Loucy (cell line): ENCODE measurements at regions not wholly inside any gene's neighbourhood (a gene's known extent, or its start where the extent isn't known, plus 50 kb on each side); places are given as distances from the start of the nearest gene placed in this dataset.

ENCODE experiments used
- H2AFZ ChIP-seq: fragments of 200-600 bp; sonication (generic); 2 replicates; pipeline ENCODE4 v1.6.0; 2016; ENCODE audit warnings: antibody characterized with exemption, mild to moderate bottlenecking, low read length, moderate library complexity
- H3F3A ChIP-seq: fragments of 200-600 bp; 2 replicates; pipeline ENCODE4 v1.6.0; 2016; ENCODE audit warnings: antibody characterized with exemption, low read depth, mild to moderate bottlenecking
- H3K27me3 ChIP-seq: fragments of 200-600 bp; sonication (generic); 2 replicates; pipeline ENCODE4 v1.6.1; 2014; ENCODE audit warnings: low read length, mild to moderate bottlenecking; ENCODE audit not compliant: insufficient read depth, poor library complexity, severe bottlenecking
- H3K36me3 ChIP-seq: fragments of 200-600 bp; sonication (generic); 2 replicates; pipeline ENCODE4 v1.6.1; 2016; ENCODE audit warnings: low read length; ENCODE audit not compliant: insufficient read depth
- H3K4me1 ChIP-seq: fragments of 200-600 bp; sonication (generic); 2 replicates; pipeline ENCODE4 v1.5.1; 2014; ENCODE audit warnings: low read length, mild to moderate bottlenecking; ENCODE audit not compliant: insufficient read depth, poor library complexity, severe bottlenecking
- H3K4me2 ChIP-seq: fragments of 200-600 bp; sonication (generic); 2 replicates; pipeline ENCODE4 v1.6.0; 2014; ENCODE audit warnings: antibody characterized with exemption, low read length, low read depth, mild to moderate bottlenecking; ENCODE audit not compliant: poor library complexity, severe bottlenecking
- H3K4me3 ChIP-seq: fragments of 200-600 bp; sonication (generic); 2 replicates; pipeline ENCODE4 v1.5.1; 2014; ENCODE audit warnings: low read length, mild to moderate bottlenecking, mixed read lengths; ENCODE audit not compliant: poor library complexity, severe bottlenecking
- H3K79me2 ChIP-seq: fragments of 200-600 bp; sonication (generic); 2 replicates; pipeline ENCODE4 v1.6.1; 2014; ENCODE audit warnings: low read length; ENCODE audit not compliant: insufficient read depth
- H3K9ac ChIP-seq: fragments of 200-600 bp; sonication (generic); 2 replicates; pipeline ENCODE4 v1.6.0; 2014; ENCODE audit warnings: mild to moderate bottlenecking, low read depth, low read length, moderate library complexity; ENCODE audit not compliant: poor library complexity, severe bottlenecking
- H3K9me2 ChIP-seq: fragments of 200-600 bp; sonication (generic); replicated peaks from 2 replicates; pipeline ENCODE4 v1.6.1; 2016; ENCODE audit warnings: low read depth, low read length, mixed read lengths
- H3K9me3 ChIP-seq: fragments of 200-600 bp; sonication (generic); 2 replicates; pipeline ENCODE4 v1.6.1; 2014; ENCODE audit warnings: mild to moderate bottlenecking, antibody characterized with exemption, low read length, low read depth; ENCODE audit not compliant: insufficient read depth
- H4K20me1 ChIP-seq: fragments of 200-600 bp; sonication (generic); 2 replicates; pipeline ENCODE4 v1.6.0; 2014; ENCODE audit warnings: antibody characterized with exemption, low read length, mild to moderate bottlenecking; ENCODE audit not compliant: insufficient read depth, poor library complexity, severe bottlenecking
- EZH2phosphoT487 ChIP-seq: fragments of 200-600 bp; IDR thresholded peaks from 2 replicates; pipeline ENCODE4 v1.6.1; 2018; ENCODE audit warnings: antibody characterized with exemption, mild to moderate bottlenecking, moderate library complexity, borderline replicate concordance
- TF ChIP-seq, protein P1 (sequence below): fragments of 200-600 bp; sonication (generic); conservative IDR thresholded peaks from 2 replicates; pipeline ENCODE4 v1.5.1; 2014; ENCODE audit warnings: mild to moderate bottlenecking, antibody characterized with exemption, low read length

DNA sequence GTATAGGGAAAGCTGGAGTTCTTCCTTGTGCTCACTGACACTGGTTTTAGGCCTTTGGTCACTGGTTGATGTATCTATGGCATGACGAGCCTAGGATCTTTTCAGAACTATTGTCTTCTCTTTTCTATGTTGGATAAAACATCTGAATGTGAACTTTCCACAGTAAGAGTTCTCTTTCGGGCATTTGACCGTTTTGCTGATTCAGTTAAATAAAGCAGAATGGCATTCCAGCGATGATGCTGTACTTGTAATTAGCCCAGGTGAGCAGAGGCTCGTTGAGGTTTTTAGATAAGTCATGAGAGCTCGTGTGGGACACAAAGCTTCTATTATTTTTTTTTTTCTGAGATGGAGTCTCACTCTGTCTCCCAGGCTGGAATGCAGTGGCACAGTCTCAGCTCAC is 160.2 kb upstream of the DPP6 start:
- H3K9ac ChIP-seq: no peak overlapping the region
- no peak for TF ChIP-seq EZH2phosphoT487
- TF ChIP-seq, protein P1, sequence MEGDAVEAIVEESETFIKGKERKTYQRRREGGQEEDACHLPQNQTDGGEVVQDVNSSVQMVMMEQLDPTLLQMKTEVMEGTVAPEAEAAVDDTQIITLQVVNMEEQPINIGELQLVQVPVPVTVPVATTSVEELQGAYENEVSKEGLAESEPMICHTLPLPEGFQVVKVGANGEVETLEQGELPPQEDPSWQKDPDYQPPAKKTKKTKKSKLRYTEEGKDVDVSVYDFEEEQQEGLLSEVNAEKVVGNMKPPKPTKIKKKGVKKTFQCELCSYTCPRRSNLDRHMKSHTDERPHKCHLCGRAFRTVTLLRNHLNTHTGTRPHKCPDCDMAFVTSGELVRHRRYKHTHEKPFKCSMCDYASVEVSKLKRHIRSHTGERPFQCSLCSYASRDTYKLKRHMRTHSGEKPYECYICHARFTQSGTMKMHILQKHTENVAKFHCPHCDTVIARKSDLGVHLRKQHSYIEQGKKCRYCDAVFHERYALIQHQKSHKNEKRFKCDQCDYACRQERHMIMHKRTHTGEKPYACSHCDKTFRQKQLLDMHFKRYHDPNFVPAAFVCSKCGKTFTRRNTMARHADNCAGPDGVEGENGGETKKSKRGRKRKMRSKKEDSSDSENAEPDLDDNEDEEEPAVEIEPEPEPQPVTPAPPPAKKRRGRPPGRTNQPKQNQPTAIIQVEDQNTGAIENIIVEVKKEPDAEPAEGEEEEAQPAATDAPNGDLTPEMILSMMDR: no peak
- no peaks in the 10 kb centered on the region for H3K4me1 ChIP-seq
- H3K4me2 ChIP-seq: no peak overlapping the region
- H3K9me2 ChIP-seq: no peaks in the 10 kb centered on the region
- no peaks in the 10 kb centered on the region for H4K20me1 ChIP-seq
- H3K79me2 ChIP-seq: no peaks in the 10 kb centered on the region
- H3F3A ChIP-seq: no peaks in the 10 kb centered on the region
- no peaks in the 10 kb centered on the region for H3K9me3 ChIP-seq
- no peak overlapping the region for H2AFZ ChIP-seq
- no peaks in the 10 kb centered on the region for H3K36me3 ChIP-seq
- H3K4me3 ChIP-seq: no peak overlapping the region
- H3K27me3 ChIP-seq: no peaks in the 10 kb centered on the region

DNA sequence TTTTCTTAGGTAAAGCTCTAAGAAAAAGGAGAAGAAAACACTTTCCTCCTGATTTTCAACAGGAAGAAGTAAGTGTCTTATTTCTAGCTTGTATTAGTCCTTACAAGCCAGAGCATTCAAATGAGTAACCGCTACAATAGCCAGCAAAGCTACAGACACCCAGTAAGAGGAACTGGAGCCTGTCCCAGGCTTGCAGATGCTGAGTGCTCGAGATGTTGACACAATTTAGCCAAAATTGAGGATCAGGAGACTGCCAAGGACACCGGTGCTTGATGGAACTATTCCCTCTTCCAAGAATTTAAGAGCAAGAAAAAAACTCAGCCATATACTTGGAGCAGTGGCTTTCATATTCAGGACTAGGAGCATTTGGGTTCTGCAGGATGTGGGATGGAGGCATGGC is 149.3 kb upstream of the DPP6 start:
- H3K79me2 ChIP-seq: no peaks in the 10 kb centered on the region
- H3K9me2 ChIP-seq: no peaks in the 10 kb centered on the region
- TF ChIP-seq EZH2phosphoT487: no peak
- TF ChIP-seq, protein P1: no peak
- H3K27me3 ChIP-seq: no peaks in the 10 kb centered on the region
- H3K4me1 ChIP-seq: no peaks in the 10 kb centered on the region
- H3K4me3 ChIP-seq: no peak overlapping the region
- no peak overlapping the region for H3K4me2 ChIP-seq
- H3F3A ChIP-seq: no peaks in the 10 kb centered on the region
- H3K36me3 ChIP-seq: no peaks in the 10 kb centered on the region
- H4K20me1 ChIP-seq: no peaks in the 10 kb centered on the region
- no peak overlapping the region for H3K9ac ChIP-seq
- no peaks in the 10 kb centered on the region for H3K9me3 ChIP-seq
- no peak overlapping the region for H2AFZ ChIP-seq

DNA sequence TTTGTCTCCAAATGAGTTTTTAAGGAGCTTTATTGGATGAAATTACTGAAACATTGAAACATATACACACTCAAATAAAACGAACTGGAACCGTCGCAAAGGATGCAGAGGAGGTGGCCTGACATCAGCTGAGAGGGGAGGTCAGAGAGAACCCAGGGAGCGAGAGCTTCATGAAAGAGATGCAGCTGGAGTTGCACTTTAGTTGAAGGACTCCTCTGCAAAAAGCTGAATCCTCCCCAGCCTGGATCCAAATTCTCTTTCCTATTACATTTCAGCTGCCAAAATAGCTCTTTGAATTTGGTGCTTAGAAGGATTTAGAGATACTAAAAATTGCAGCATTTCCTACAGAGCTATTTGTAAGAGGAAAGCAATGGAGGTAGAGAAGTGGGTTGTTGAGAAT is 140.0 kb upstream of the DPP6 start:
- Histone ChIP-seq H3K36me3 (no peaks in the 10 kb centered on the region), H3K79me2 (no peaks in the 10 kb centered on the region)

More for the DNA sequence above, 140.0 kb upstream of the DPP6 start:
- TF ChIP-seq EZH2phosphoT487: no peak
- TF ChIP-seq, protein P1: no peak
- no peaks in the 10 kb centered on the region for H4K20me1 ChIP-seq
- no peak overlapping the region for H3K4me3 ChIP-seq
- no peaks in the 10 kb centered on the region for H3F3A ChIP-seq
- no peak overlapping the region for H3K4me2 ChIP-seq
- H3K4me1 ChIP-seq: no peaks in the 10 kb centered on the region
- no peaks in the 10 kb centered on the region; the same call in 1 of the 2 replicates for H3K9me3 ChIP-seq
- H2AFZ ChIP-seq: no peak overlapping the region
- H3K9me2 ChIP-seq: no peaks in the 10 kb centered on the region
- H3K27me3 ChIP-seq: no peaks in the 10 kb centered on the region
- no peak overlapping the region for H3K9ac ChIP-seq
